Spleen (tissue), 3 donors: ENCODE measurements at regions not wholly inside any gene's neighbourhood (a gene's known extent, or its start where the extent isn't known, plus 50 kb on each side); places are given as distances from the start of the nearest gene placed in this dataset.

Experiments used
- POLR2A ChIP-seq, 3 donors: fragments of 450-650 bp; IDR thresholded peaks; one replicate each; pipeline ENCODE4 v1.5.1; 2017; ENCODE audit warnings: antibody characterized with exemption in 3 of 3, mild to moderate bottlenecking in 1 of 3
- POLR2AphosphoS5 ChIP-seq, 3 donors: sonication (generic); formaldehyde crosslinking; IDR thresholded peaks; one replicate each; pipeline ENCODE4 v1.5.1; 2017; ENCODE audit warnings: antibody characterized with exemption in 3 of 3

- no peak for TF ChIP-seq POLR2A (IDR thresholded peaks at IDR 0.05)
- TF ChIP-seq POLR2AphosphoS5 (IDR thresholded peaks at IDR 0.05) = no peak
These were observed 87.2 kb downstream of the CLDN34 start for GRCh38 chrX:10054396-10054795.
